CD4-positive, CD25-positive, alpha-beta regulatory T cell (primary cell): ENCODE measurements at regions not wholly inside any gene's neighbourhood (a gene's known extent, or its start where the extent isn't known, plus 50 kb on each side); places are given as distances from the start of the nearest gene placed in this dataset.

ENCODE experiments used
- ATAC-seq, 2 donors: fragments of 150-1000 bp; cut with Tn5 transposase; one replicate each; pipeline ENCODE4 v1.10.0; 2021; ENCODE audit warnings: low read depth in 2 of 2, moderate number of reproducible peaks in 2 of 2, moderate library complexity in 1 of 2
- DNase-seq, 3 donors: peaks; one replicate each; pipeline versions ENCODE4 v3.0.0 to v3.0.0-alpha.2; 2012 to 2022; ENCODE audit warnings: mixed read lengths in 1 of 3
- H3K27ac ChIP-seq: one replicate; pipeline ENCODE4 v1.7.0; 2013; ENCODE audit warnings: mild to moderate bottlenecking, low read length; ENCODE audit not compliant: insufficient read depth, poor library complexity, severe bottlenecking
- H3K27me3 ChIP-seq: one replicate; pipeline ENCODE4 v1.7.0; 2013; ENCODE audit warnings: low read length; ENCODE audit not compliant: control insufficient read depth, insufficient read depth
- H3K36me3 ChIP-seq: one replicate; pipeline ENCODE4 v1.7.0; 2013; ENCODE audit warnings: mild to moderate bottlenecking, low read length, moderate library complexity; ENCODE audit not compliant: control insufficient read depth, insufficient read depth
- H3K4me1 ChIP-seq: 2 replicates; pipeline ENCODE4 v1.7.0; 2013; ENCODE audit warnings: mild to moderate bottlenecking, low read length; ENCODE audit not compliant: insufficient read depth, control insufficient read depth, poor library complexity, severe bottlenecking
- H3K4me3 ChIP-seq: one replicate; pipeline ENCODE4 v1.7.0; 2013; ENCODE audit warnings: low read depth, mild to moderate bottlenecking, low read length, moderate library complexity
- H3K9me3 ChIP-seq, 2 experiments: 1 replicate in 1 of 2; 2 replicates in 1 of 2; pipeline ENCODE4 v1.7.0; 2013; ENCODE audit warnings: low read length in 2 of 2, mild to moderate bottlenecking in 1 of 2, moderate library complexity in 1 of 2; ENCODE audit not compliant: control insufficient read depth in 2 of 2
- H3K27ac Mint-ChIP-seq, 3 donors: one replicate each; pipeline ENCODE4 v1.8.0; 2020 to 2022; ENCODE audit warnings: mild to moderate bottlenecking in 3 of 3, mixed read lengths in 3 of 3, moderate library complexity in 2 of 3
- H3K27me3 Mint-ChIP-seq: one replicate; pipeline ENCODE4 v1.8.0; 2022; ENCODE audit warnings: mild to moderate bottlenecking, mixed read lengths
- H3K36me3 Mint-ChIP-seq: one replicate; pipeline ENCODE4 v1.8.0; 2020; ENCODE audit warnings: mixed read lengths
- H3K4me1 Mint-ChIP-seq, 4 donors: one replicate each; pipeline ENCODE4 v1.8.0; 2020 to 2022; ENCODE audit warnings: mixed read lengths in 4 of 4, mild to moderate bottlenecking in 1 of 4
- H3K4me3 Mint-ChIP-seq, 4 donors: one replicate each; pipeline ENCODE4 v1.8.0; 2020 to 2022; ENCODE audit warnings: mild to moderate bottlenecking in 4 of 4, mixed read lengths in 4 of 4, moderate library complexity in 3 of 4
- H3K9me3 Mint-ChIP-seq, 7 donors: one replicate each; pipeline ENCODE4 v1.8.0; 2020 to 2022; ENCODE audit warnings: mixed read lengths in 7 of 7, mild to moderate bottlenecking in 3 of 7, moderate library complexity in 2 of 7

DNA sequence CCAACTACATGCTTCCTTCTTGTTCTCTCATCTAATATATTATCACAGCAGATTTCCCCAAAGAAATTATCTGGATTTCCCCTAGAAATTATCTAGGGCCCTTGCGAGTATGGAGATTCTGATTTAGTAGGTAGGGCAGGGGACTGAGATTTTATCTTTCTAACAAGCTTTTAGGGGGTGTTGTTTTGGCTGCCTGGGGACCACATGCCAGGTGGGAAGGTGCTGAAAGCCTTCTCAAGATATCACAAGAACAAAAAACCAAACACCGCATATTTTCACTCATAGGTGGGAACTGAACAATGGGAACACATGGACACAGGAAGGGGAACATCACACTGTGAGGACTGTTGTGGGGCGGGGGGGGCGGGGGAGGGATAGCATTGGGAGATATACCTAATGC is 146.5 kb upstream of the CDH10 start:
- Histone ChIP-seq H3K27me3 (no peaks in the 10 kb centered on the region), H3K4me3 (no peak overlapping the region), H3K27ac (no peak overlapping the region), H3K4me1 (no peaks in the 10 kb centered on the region), H3K9me3 (peaks cover 3 to 5% of the 10 kb centered on the region in 2 experiments), H3K36me3 (no peaks in the 10 kb centered on the region)
- H3K4me3 Mint-ChIP-seq, result no peak overlapping the region
- ATAC-seq, result no peak
- H3K27me3 Mint-ChIP-seq, result no peaks in the 10 kb centered on the region
- no peak for DNase-seq
- H3K4me1 Mint-ChIP-seq, result no peaks in the 10 kb centered on the region
- H3K36me3 Mint-ChIP-seq, result no peaks in the 10 kb centered on the region
- peaks cover 0 to 38% (median 10%) of the 10 kb centered on the region in 7 donors for H3K9me3 Mint-ChIP-seq
- H3K27ac Mint-ChIP-seq, result no peak overlapping the region

- Histone ChIP-seq H3K9me3 (peaks cover 3 to 5% of the 10 kb centered on the region in 2 experiments), H3K36me3 (no peaks in the 10 kb centered on the region), H3K27me3 (no peaks in the 10 kb centered on the region), H3K4me3 (no peak overlapping the region), H3K4me1 (no peaks in the 10 kb centered on the region), H3K27ac (no peak overlapping the region)
- no peak for DNase-seq
- Mint-ChIP-seq H3K9me3 (peaks cover 0 to 41% (median 11%) of the 10 kb centered on the region in 7 donors), H3K4me3 (no peak overlapping the region), H3K27ac (no peak overlapping the region), H3K36me3 (no peaks in the 10 kb centered on the region), H3K4me1 (no peaks in the 10 kb centered on the region), H3K27me3 (no peaks in the 10 kb centered on the region)
- ATAC-seq, result no peak
These were observed 145.0 kb upstream of the CDH10 start for GRCh38 chr5:24789611-24790351.

GRCh38 chr5:24788829-24789514 is 144.2 kb upstream of the CDH10 start:
- ATAC-seq, result no peak
- H3K4me1 Mint-ChIP-seq, result no peaks in the 10 kb centered on the region
- H3K9me3 Mint-ChIP-seq, result peaks cover 0 to 43% (median 12%) of the 10 kb centered on the region in 7 donors

DNA sequence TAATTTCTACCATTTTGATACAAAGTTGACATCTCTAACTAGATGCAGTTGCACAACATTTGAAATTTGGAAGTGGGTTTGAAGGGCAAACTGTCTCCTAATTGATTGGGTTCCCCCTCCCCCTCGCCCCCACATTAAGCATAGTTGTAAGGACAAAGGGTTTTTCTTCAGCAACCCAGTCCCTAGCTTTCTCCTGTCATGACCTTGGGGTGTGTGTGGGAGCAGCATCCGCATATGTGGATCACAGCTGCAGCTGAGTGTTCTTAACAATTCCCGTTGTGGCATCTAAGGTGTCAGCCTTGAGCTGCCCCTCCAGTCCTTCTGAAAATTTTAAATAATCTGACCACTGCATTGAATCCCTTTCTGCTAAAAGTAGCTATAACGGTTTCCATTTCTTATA is 141.3 kb upstream of the CDH10 start:
- no peak overlapping the region for H3K27ac ChIP-seq
- ATAC-seq (no peak), DNase-seq (no peak)
- H3K9me3 Mint-ChIP-seq, result peaks cover 0 to 38% (median 8%) of the 10 kb centered on the region in 7 donors
- no peaks in the 10 kb centered on the region for H3K36me3 ChIP-seq
- H3K4me3 Mint-ChIP-seq, result no peak overlapping the region
- no peaks in the 10 kb centered on the region for H3K27me3 Mint-ChIP-seq
- H3K9me3 ChIP-seq, result peaks cover 6 to 10% of the 10 kb centered on the region in 2 experiments
- H3K4me3 ChIP-seq, result no peak overlapping the region
- no peaks in the 10 kb centered on the region for H3K27me3 ChIP-seq
- H3K36me3 Mint-ChIP-seq, result no peaks in the 10 kb centered on the region
- no peak overlapping the region for H3K27ac Mint-ChIP-seq
- H3K4me1 ChIP-seq, result no peaks in the 10 kb centered on the region
- H3K4me1 Mint-ChIP-seq, result no peaks in the 10 kb centered on the region

More at GRCh38 chr5:24788829-24789514, 144.2 kb upstream of the CDH10 start:
- H3K27ac Mint-ChIP-seq, result no peak overlapping the region
- Histone ChIP-seq H3K27me3 (no peaks in the 10 kb centered on the region), H3K9me3 (peaks cover 3 to 5% of the 10 kb centered on the region in 2 experiments), H3K36me3 (no peaks in the 10 kb centered on the region), H3K4me1 (no peaks in the 10 kb centered on the region), H3K4me3 (no peak overlapping the region), H3K27ac (no peak overlapping the region)
- no peaks in the 10 kb centered on the region for H3K27me3 Mint-ChIP-seq
- no peak overlapping the region for H3K4me3 Mint-ChIP-seq
- DNase-seq, result no peak
- H3K36me3 Mint-ChIP-seq, result no peaks in the 10 kb centered on the region

GRCh38 chr5:24783596-24783995 is 138.8 kb upstream of the CDH10 start:
- Mint-ChIP-seq H3K27ac (no peak overlapping the region), H3K36me3 (no peaks in the 10 kb centered on the region), H3K27me3 (no peaks in the 10 kb centered on the region), H3K9me3 (peaks cover 0 to 27% (median 8%) of the 10 kb centered on the region in 7 donors), H3K4me3 (no peak overlapping the region), H3K4me1 (no peaks in the 10 kb centered on the region)
- DNase-seq (no peak), ATAC-seq (no peak)
- H3K36me3 ChIP-seq, result no peaks in the 10 kb centered on the region
- no peak overlapping the region for H3K27ac ChIP-seq
- peaks cover 6 to 10% of the 10 kb centered on the region in 2 experiments for H3K9me3 ChIP-seq
- no peak overlapping the region for H3K4me3 ChIP-seq
- H3K27me3 ChIP-seq, result no peaks in the 10 kb centered on the region
- H3K4me1 ChIP-seq, result no peaks in the 10 kb centered on the region

- Mint-ChIP-seq H3K36me3 (no peaks in the 10 kb centered on the region), H3K9me3 (peaks cover 0 to 32% (median 11%) of the 10 kb centered on the region in 7 donors), H3K4me3 (no peak overlapping the region), H3K4me1 (no peaks in the 10 kb centered on the region), H3K27me3 (no peaks in the 10 kb centered on the region), H3K27ac (no peak overlapping the region)
- H3K4me3 ChIP-seq, result no peak overlapping the region
- DNase-seq, result no peak
- no peaks in the 10 kb centered on the region for H3K4me1 ChIP-seq
- ATAC-seq, result no peak
- H3K36me3 ChIP-seq, result no peaks in the 10 kb centered on the region
- no peak overlapping the region for H3K27ac ChIP-seq
- H3K9me3 ChIP-seq, result peaks cover 5 to 6% of the 10 kb centered on the region in 2 experiments
- H3K27me3 ChIP-seq, result no peaks in the 10 kb centered on the region
These were observed 132.6 kb upstream of the CDH10 start for GRCh38 chr5:24777392-24777791.

DNA sequence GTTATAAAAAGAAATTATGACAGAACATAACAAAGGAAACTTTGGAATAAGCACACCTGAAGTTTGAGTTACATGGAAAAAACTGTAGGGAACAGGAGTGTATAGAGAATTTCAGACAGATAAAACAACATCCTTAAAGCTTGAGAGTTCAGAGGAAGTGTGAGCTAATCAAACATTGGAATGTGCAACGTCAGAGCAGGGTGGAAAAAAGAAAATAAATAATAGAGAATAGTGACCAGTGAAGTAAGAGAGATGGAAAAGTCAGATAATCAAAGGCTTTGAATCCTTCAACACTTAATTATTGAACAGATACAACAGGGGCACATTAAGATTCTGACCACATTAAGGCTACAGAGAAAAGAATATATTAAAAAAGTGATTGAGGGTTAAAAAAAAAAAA is 128.5 kb upstream of the CDH10 start:
- Histone ChIP-seq H3K27ac (no peak overlapping the region), H3K27me3 (no peaks in the 10 kb centered on the region), H3K4me3 (no peak overlapping the region), H3K36me3 (no peaks in the 10 kb centered on the region), H3K4me1 (no peaks in the 10 kb centered on the region), H3K9me3 (peaks cover 4% of the 10 kb centered on the region in 2 experiments)
- H3K27ac Mint-ChIP-seq, result no peak overlapping the region
- no peaks in the 10 kb centered on the region for H3K36me3 Mint-ChIP-seq
- ATAC-seq (no peak), DNase-seq (no peak)
- no peaks in the 10 kb centered on the region for H3K4me1 Mint-ChIP-seq
- H3K9me3 Mint-ChIP-seq, result peaks cover 0 to 24% (median 5%) of the 10 kb centered on the region in 7 donors
- H3K4me3 Mint-ChIP-seq, result no peak overlapping the region
- no peaks in the 10 kb centered on the region for H3K27me3 Mint-ChIP-seq
